Colonic mucosa (tissue), 4 donors: ENCODE measurements at regions not wholly inside any gene's neighbourhood (a gene's known extent, or its start where the extent isn't known, plus 50 kb on each side); places are given as distances from the start of the nearest gene placed in this dataset.

Source experiments
- DNase-seq: peaks from one replicate; pipeline ENCODE4 v3.0.0-alpha.2; 2020
- H3K27ac ChIP-seq: fragments of 200-600 bp; one replicate; pipeline ENCODE4 v1.8.0; 2021
- H3K27me3 ChIP-seq: fragments of 200-600 bp; one replicate; pipeline ENCODE4 v1.8.0; 2021
- H3K36me3 ChIP-seq: fragments of 200-600 bp; one replicate; pipeline ENCODE4 v1.8.0; 2021
- H3K4me1 ChIP-seq: fragments of 200-600 bp; one replicate; pipeline ENCODE4 v1.8.0; 2021; ENCODE audit warnings: mild to moderate bottlenecking
- H3K4me3 ChIP-seq: fragments of 200-600 bp; one replicate; pipeline ENCODE4 v1.8.0; 2021
- H3K9ac ChIP-seq, 2 donors: one replicate each; pipeline ENCODE4 v1.7.0; 2013; ENCODE audit warnings: control low read depth in 2 of 2, low read depth in 2 of 2, low read length in 2 of 2
- H3K9me3 ChIP-seq: fragments of 200-600 bp; one replicate; pipeline ENCODE4 v1.8.0; 2021
- CTCF ChIP-seq: fragments of 200-600 bp; IDR thresholded peaks from one replicate; pipeline ENCODE4 v1.8.0; 2022; ENCODE audit warnings: antibody characterized with exemption, mild to moderate bottlenecking
- intact Hi-C: fragments of 100-400 bp; cut with DNase I; formaldehyde crosslinking; loops from one replicate; pipeline ENCODE4 v1.14.1; 2022
- donor health status: healthy.
- donor health status: DM: no; HTN: no; CAD: no.
- donor health status: DM: no; HTN: no; CAD: no.

GRCh38 chr6:26184367-26184891 lies 97.2 kb downstream of the HFE start:
- DNase-seq, result no peak
- Histone ChIP-seq H3K4me1 (no peaks in the 10 kb centered on the region), H3K27me3 (no peaks in the 10 kb centered on the region), H3K9ac (peak overlapping the region in 1 of 2 donors; percentile 77), H3K36me3 (no peaks in the 10 kb centered on the region), H3K4me3 (peak overlapping the region; percentile 38), H3K27ac (peak overlapping the region; percentile 85), H3K9me3 (no peaks in the 10 kb centered on the region)
- no peak for TF ChIP-seq CTCF
- intact Hi-C loops, result no loop called here

GRCh38 chr6:26185004-26185403 lies 97.8 kb downstream of the HFE start:
- intact Hi-C loops, result no loop called here
- no peak overlapping the region for H3K9ac ChIP-seq
- no peaks in the 10 kb centered on the region for H3K4me1 ChIP-seq
- no peak for DNase-seq
- no peak overlapping the region for H3K27ac ChIP-seq
- H3K4me3 ChIP-seq, result no peak overlapping the region
- no peaks in the 10 kb centered on the region for H3K9me3 ChIP-seq
- no peaks in the 10 kb centered on the region for H3K27me3 ChIP-seq
- TF ChIP-seq CTCF, result no peak
- H3K36me3 ChIP-seq, result no peaks in the 10 kb centered on the region

- no peaks in the 10 kb centered on the region for H3K27me3 ChIP-seq
- H3K36me3 ChIP-seq, result no peaks in the 10 kb centered on the region
- H3K4me1 ChIP-seq, result no peaks in the 10 kb centered on the region
- intact Hi-C loops, result no loop called here
- DNase-seq, result no peak
- no peak overlapping the region for H3K27ac ChIP-seq
- H3K9ac ChIP-seq, result no peak overlapping the region
- H3K4me3 ChIP-seq, result no peak overlapping the region
- no peak for TF ChIP-seq CTCF
- H3K9me3 ChIP-seq, result no peaks in the 10 kb centered on the region
Measured at GRCh38 chr6:26185802-26186201, 98.6 kb downstream of the HFE start.

GRCh38 chr6:26186652-26187051 lies 99.4 kb downstream of the HFE start:
- intact Hi-C loops, result no loop called here
- no peak for TF ChIP-seq CTCF
- no peaks in the 10 kb centered on the region for H3K27me3 ChIP-seq
- H3K9ac ChIP-seq, result no peak overlapping the region
- H3K36me3 ChIP-seq, result no peaks in the 10 kb centered on the region
- H3K4me1 ChIP-seq, result no peaks in the 10 kb centered on the region
- H3K9me3 ChIP-seq, result no peaks in the 10 kb centered on the region
- H3K4me3 ChIP-seq, result no peak overlapping the region
- H3K27ac ChIP-seq, result no peak overlapping the region
- DNase-seq, result no peak

GRCh38 chr6:26187292-26187691 lies 100.1 kb downstream of the HFE start:
- Histone ChIP-seq H3K4me1 (no peaks in the 10 kb centered on the region), H3K4me3 (no peak overlapping the region), H3K9me3 (no peaks in the 10 kb centered on the region), H3K27ac (no peak overlapping the region), H3K27me3 (no peaks in the 10 kb centered on the region), H3K9ac (no peak overlapping the region), H3K36me3 (no peaks in the 10 kb centered on the region)
- TF ChIP-seq CTCF, result no peak
- DNase-seq, result no peak
- intact Hi-C loops, result no loop called here
